ENCODE measurements at regions not wholly inside any gene's neighbourhood (a gene's known extent, or its start where the extent isn't known, plus 50 kb on each side); places are given as distances from the start of the nearest gene placed in this dataset.

DNA sequence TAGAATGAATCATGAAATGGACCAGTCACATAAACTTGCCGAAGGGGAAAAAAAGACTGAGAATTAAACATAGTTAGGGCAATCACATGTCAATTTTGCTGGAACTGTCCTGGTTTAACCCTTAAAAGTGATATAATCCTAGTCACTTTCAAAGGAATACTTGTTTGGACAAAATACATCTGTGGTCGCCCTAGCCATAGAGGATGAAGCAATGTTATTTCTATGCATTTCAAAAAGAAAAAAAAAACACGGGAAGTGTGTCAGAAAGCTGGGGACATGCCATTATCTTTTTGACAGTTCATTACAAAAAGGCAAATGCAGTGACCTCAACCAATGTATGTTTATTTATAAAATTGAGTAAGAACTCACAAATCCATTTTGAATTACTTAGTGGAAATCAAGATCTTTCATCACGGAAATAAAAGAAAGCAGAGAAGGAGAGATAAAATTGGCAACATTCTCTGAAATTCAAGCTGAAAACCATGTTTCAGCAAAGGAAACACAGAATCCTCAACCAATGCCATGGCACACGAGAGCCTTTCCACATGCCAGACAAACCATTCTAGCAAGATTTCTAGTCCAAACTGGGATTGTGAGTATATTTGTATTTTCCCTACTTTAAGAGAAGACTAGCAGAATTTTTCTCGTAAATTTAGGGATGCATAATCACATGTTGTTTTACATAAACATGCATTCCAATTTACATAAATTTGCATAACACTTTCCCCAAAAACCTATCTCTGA is 854.3 kb upstream of the ACVR2A start:
- TF ChIP-seq, protein P1, sequence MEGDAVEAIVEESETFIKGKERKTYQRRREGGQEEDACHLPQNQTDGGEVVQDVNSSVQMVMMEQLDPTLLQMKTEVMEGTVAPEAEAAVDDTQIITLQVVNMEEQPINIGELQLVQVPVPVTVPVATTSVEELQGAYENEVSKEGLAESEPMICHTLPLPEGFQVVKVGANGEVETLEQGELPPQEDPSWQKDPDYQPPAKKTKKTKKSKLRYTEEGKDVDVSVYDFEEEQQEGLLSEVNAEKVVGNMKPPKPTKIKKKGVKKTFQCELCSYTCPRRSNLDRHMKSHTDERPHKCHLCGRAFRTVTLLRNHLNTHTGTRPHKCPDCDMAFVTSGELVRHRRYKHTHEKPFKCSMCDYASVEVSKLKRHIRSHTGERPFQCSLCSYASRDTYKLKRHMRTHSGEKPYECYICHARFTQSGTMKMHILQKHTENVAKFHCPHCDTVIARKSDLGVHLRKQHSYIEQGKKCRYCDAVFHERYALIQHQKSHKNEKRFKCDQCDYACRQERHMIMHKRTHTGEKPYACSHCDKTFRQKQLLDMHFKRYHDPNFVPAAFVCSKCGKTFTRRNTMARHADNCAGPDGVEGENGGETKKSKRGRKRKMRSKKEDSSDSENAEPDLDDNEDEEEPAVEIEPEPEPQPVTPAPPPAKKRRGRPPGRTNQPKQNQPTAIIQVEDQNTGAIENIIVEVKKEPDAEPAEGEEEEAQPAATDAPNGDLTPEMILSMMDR (IDR thresholded peaks at IDR 0.05): no peak
- TF ChIP-seq, protein P2, sequence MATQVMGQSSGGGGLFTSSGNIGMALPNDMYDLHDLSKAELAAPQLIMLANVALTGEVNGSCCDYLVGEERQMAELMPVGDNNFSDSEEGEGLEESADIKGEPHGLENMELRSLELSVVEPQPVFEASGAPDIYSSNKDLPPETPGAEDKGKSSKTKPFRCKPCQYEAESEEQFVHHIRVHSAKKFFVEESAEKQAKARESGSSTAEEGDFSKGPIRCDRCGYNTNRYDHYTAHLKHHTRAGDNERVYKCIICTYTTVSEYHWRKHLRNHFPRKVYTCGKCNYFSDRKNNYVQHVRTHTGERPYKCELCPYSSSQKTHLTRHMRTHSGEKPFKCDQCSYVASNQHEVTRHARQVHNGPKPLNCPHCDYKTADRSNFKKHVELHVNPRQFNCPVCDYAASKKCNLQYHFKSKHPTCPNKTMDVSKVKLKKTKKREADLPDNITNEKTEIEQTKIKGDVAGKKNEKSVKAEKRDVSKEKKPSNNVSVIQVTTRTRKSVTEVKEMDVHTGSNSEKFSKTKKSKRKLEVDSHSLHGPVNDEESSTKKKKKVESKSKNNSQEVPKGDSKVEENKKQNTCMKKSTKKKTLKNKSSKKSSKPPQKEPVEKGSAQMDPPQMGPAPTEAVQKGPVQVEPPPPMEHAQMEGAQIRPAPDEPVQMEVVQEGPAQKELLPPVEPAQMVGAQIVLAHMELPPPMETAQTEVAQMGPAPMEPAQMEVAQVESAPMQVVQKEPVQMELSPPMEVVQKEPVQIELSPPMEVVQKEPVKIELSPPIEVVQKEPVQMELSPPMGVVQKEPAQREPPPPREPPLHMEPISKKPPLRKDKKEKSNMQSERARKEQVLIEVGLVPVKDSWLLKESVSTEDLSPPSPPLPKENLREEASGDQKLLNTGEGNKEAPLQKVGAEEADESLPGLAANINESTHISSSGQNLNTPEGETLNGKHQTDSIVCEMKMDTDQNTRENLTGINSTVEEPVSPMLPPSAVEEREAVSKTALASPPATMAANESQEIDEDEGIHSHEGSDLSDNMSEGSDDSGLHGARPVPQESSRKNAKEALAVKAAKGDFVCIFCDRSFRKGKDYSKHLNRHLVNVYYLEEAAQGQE (IDR thresholded peaks at IDR 0.05; ENCODE audit: insufficient read depth in 1 of 2, low read depth in 2 of 2, low read length in 1 of 2): no peak
- TF ChIP-seq POLR2AphosphoS5 (IDR thresholded peaks at IDR 0.05; ENCODE audit: low read depth, low read length): no peak
